Neural progenitor cell (in vitro differentiated cells): ENCODE measurements at regions not wholly inside any gene's neighbourhood (a gene's known extent, or its start where the extent isn't known, plus 50 kb on each side); places are given as distances from the start of the nearest gene placed in this dataset.
A peak's percentile ranks its signal among the peaks of the same experiment; 100 is the strongest.

Experiments used
- DNase-seq: peaks from one replicate; pipeline ENCODE4 v3.0.0-alpha.2; 2016; ENCODE audit warnings: low spot score
- H2AFZ ChIP-seq: fragments of 200-600 bp; sonication (generic); replicated peaks from 2 replicates; pipeline ENCODE4 v1.6.1; 2016; ENCODE audit warnings: antibody characterized with exemption
- H3F3A ChIP-seq: fragments of 200-600 bp; sonication (generic); 2 replicates; pipeline ENCODE4 v1.6.1; 2016; ENCODE audit warnings: antibody characterized with exemption, low read depth
- H3K27ac ChIP-seq: fragments of 200-600 bp; sonication (generic); 2 replicates; pipeline ENCODE4 v1.5.1; 2016; ENCODE audit warnings: mild to moderate bottlenecking
- H3K27me3 ChIP-seq: fragments of 200-600 bp; sonication (generic); 2 replicates; pipeline ENCODE4 v1.6.1; 2016; ENCODE audit warnings: mild to moderate bottlenecking, moderate library complexity
- H3K36me3 ChIP-seq: fragments of 200-600 bp; sonication (generic); 2 replicates; pipeline ENCODE4 v1.5.1; 2016
- H3K4me1 ChIP-seq: fragments of 200-600 bp; sonication (generic); 2 replicates; pipeline ENCODE4 v1.6.1; 2016; ENCODE audit warnings: mixed run types
- H3K4me2 ChIP-seq: fragments of 200-600 bp; sonication (generic); 2 replicates; pipeline ENCODE4 v1.6.1; 2016
- H3K4me3 ChIP-seq: fragments of 200-600 bp; sonication (generic); 2 replicates; pipeline ENCODE4 v1.5.1; 2016
- H3K79me2 ChIP-seq: fragments of 200-600 bp; sonication (generic); 2 replicates; pipeline ENCODE4 v1.6.1; 2016; ENCODE audit warnings: low read depth
- H3K9ac ChIP-seq: fragments of 200-600 bp; sonication (generic); 2 replicates; pipeline ENCODE4 v1.6.1; 2016
- H3K9me3 ChIP-seq: fragments of 200-600 bp; sonication (generic); 2 replicates; pipeline ENCODE4 v1.5.1; 2016; ENCODE audit warnings: low read depth
- H4K20me1 ChIP-seq: fragments of 200-600 bp; sonication (generic); 2 replicates; pipeline ENCODE4 v1.6.1; 2016; ENCODE audit warnings: low read depth
- H3K27ac Mint-ChIP-seq: 3 replicates; pipeline ENCODE4 v1.8.0; 2021; ENCODE audit warnings: mixed read lengths
- H3K27me3 Mint-ChIP-seq: 2 replicates; pipeline ENCODE4 v1.8.0; 2022; ENCODE audit warnings: low read depth, mild to moderate bottlenecking, inconsistent platforms, moderate library complexity, mixed read lengths; ENCODE audit not compliant: insufficient read depth
- H3K36me3 Mint-ChIP-seq: 3 replicates; pipeline ENCODE4 v1.8.0; 2021; ENCODE audit warnings: mixed read lengths
- H3K4me1 Mint-ChIP-seq: 3 replicates; pipeline ENCODE4 v1.8.0; 2021; ENCODE audit warnings: mixed read lengths
- H3K4me3 Mint-ChIP-seq: 3 replicates; pipeline ENCODE4 v1.8.0; 2021; ENCODE audit warnings: mild to moderate bottlenecking, moderate library complexity, mixed read lengths
- H3K9me3 Mint-ChIP-seq: 3 replicates; pipeline ENCODE4 v1.8.0; 2020; ENCODE audit warnings: mixed read lengths
- CTCF ChIP-seq: fragments of 200-600 bp; sonication (generic); IDR thresholded peaks from 2 replicates; pipeline ENCODE4 v1.5.1; 2017; ENCODE audit warnings: antibody characterized with exemption, mild to moderate bottlenecking
- EZH2 ChIP-seq: fragments of 200-600 bp; sonication (generic); IDR thresholded peaks from 2 replicates; pipeline ENCODE4 v1.6.1; 2017; ENCODE audit warnings: antibody characterized with exemption, mild to moderate bottlenecking, moderate library complexity
- EZH2phosphoT487 ChIP-seq: fragments of 200-600 bp; sonication (generic); IDR thresholded peaks from 2 replicates; pipeline ENCODE4 v1.6.1; 2017; ENCODE audit warnings: antibody characterized with exemption

- Histone ChIP-seq H3K9ac (no peak overlapping the region), H3K4me1 (no peaks in the 10 kb centered on the region), H3K27me3 (no peaks in the 10 kb centered on the region), H3K79me2 (no peaks in the 10 kb centered on the region), H3K36me3 (no peaks in the 10 kb centered on the region), H3K27ac (no peak overlapping the region), H2AFZ (no peak overlapping the region), H3F3A (no peaks in the 10 kb centered on the region), H3K9me3 (no peaks in the 10 kb centered on the region), H4K20me1 (no peaks in the 10 kb centered on the region), H3K4me3 (no peak overlapping the region), H3K4me2 (no peak overlapping the region)
- no peak for DNase-seq
- Mint-ChIP-seq H3K36me3 (no peaks in the 10 kb centered on the region), H3K27me3 (peaks cover 2% of the 10 kb centered on the region), H3K4me1 (no peaks in the 10 kb centered on the region), H3K27ac (no peak overlapping the region), H3K9me3 (peaks cover 3% of the 10 kb centered on the region), H3K4me3 (no peak overlapping the region)
- TF ChIP-seq EZH2phosphoT487 (no peak), CTCF (no peak), EZH2 (no peak)
Observed at GRCh38 chr13:63554157-63554556, 2138.5 kb upstream of the PCDH20 start.

GRCh38 chr13:63551731-63552130 lies 2136.1 kb upstream of the PCDH20 start:
- TF ChIP-seq EZH2phosphoT487 (no peak), EZH2 (no peak), CTCF (no peak)
- H3K4me3 Mint-ChIP-seq: no peak overlapping the region
- Histone ChIP-seq H3K4me2 (no peak overlapping the region), H3K36me3 (no peaks in the 10 kb centered on the region), H3K9ac (no peak overlapping the region), H3K27me3 (no peaks in the 10 kb centered on the region), H4K20me1 (no peaks in the 10 kb centered on the region), H3K4me1 (no peaks in the 10 kb centered on the region), H3K79me2 (no peaks in the 10 kb centered on the region), H3K4me3 (no peak overlapping the region), H2AFZ (peak overlapping the region; percentile 32), H3K9me3 (no peaks in the 10 kb centered on the region), H3K27ac (no peak overlapping the region), H3F3A (no peaks in the 10 kb centered on the region)
- H3K27ac Mint-ChIP-seq: no peak overlapping the region
- H3K9me3 Mint-ChIP-seq: no peaks in the 10 kb centered on the region
- DNase-seq: no peak
- no peaks in the 10 kb centered on the region for H3K4me1 Mint-ChIP-seq
- H3K27me3 Mint-ChIP-seq: no peaks in the 10 kb centered on the region
- no peaks in the 10 kb centered on the region for H3K36me3 Mint-ChIP-seq

- no peak overlapping the region for H3K9ac ChIP-seq
- H3K27me3 ChIP-seq: no peaks in the 10 kb centered on the region
- H3K36me3 ChIP-seq: no peaks in the 10 kb centered on the region
- Mint-ChIP-seq H3K27me3 (no peaks in the 10 kb centered on the region), H3K4me1 (peaks cover 3% of the 10 kb centered on the region), H3K9me3 (no peaks in the 10 kb centered on the region), H3K27ac (no peak overlapping the region), H3K4me3 (no peak overlapping the region), H3K36me3 (no peaks in the 10 kb centered on the region)
- DNase-seq: no peak
- no peak overlapping the region for H3K27ac ChIP-seq
- TF ChIP-seq EZH2 (no peak), EZH2phosphoT487 (no peak), CTCF (no peak)
- H3K4me3 ChIP-seq: no peak overlapping the region
- H3K9me3 ChIP-seq: no peaks in the 10 kb centered on the region
- H3K79me2 ChIP-seq: no peaks in the 10 kb centered on the region
- H2AFZ ChIP-seq: no peak overlapping the region
- no peaks in the 10 kb centered on the region for H3K4me1 ChIP-seq
- no peak overlapping the region for H3K4me2 ChIP-seq
- H3F3A ChIP-seq: no peaks in the 10 kb centered on the region
- no peaks in the 10 kb centered on the region for H4K20me1 ChIP-seq
Observed at GRCh38 chr13:63546524-63546923, 2130.9 kb upstream of the PCDH20 start.
